DOHH2 (cell line): ENCODE measurements at regions not wholly inside any gene's neighbourhood (a gene's known extent, or its start where the extent isn't known, plus 50 kb on each side); places are given as distances from the start of the nearest gene placed in this dataset.

Source experiments
- H3F3A ChIP-seq: fragments of 200-600 bp; sonication (generic), shearing (Covaris generic); 2 replicates; pipeline ENCODE4 v1.6.0; 2016; ENCODE audit warnings: antibody characterized with exemption, mild to moderate bottlenecking; ENCODE audit not compliant: control insufficient read depth, insufficient read depth
- H3K27ac ChIP-seq: fragments of 200-600 bp; sonication (generic); 2 replicates; pipeline ENCODE4 v1.5.1; 2014; ENCODE audit warnings: low read depth, mild to moderate bottlenecking, low read length, moderate library complexity
- H3K27me3 ChIP-seq: fragments of 200-600 bp; sonication (generic); 2 replicates; pipeline ENCODE4 v1.6.1; 2014; ENCODE audit warnings: mild to moderate bottlenecking, low read length, mixed read lengths; ENCODE audit not compliant: control insufficient read depth
- H3K36me3 ChIP-seq: fragments of 200-600 bp; sonication (generic); 2 replicates; pipeline ENCODE4 v1.6.1; 2014; ENCODE audit warnings: mild to moderate bottlenecking, low read length, moderate library complexity, mixed read lengths; ENCODE audit not compliant: control insufficient read depth
- H3K4me1 ChIP-seq: fragments of 200-600 bp; sonication (generic); 2 replicates; pipeline ENCODE4 v1.6.1; 2014; ENCODE audit warnings: mild to moderate bottlenecking, low read length, mixed read lengths; ENCODE audit not compliant: control insufficient read depth
- H3K4me2 ChIP-seq: fragments of 200-600 bp; sonication (generic); 2 replicates; pipeline ENCODE4 v1.6.0; 2014; ENCODE audit warnings: mild to moderate bottlenecking, low read length, moderate library complexity
- H3K4me3 ChIP-seq: fragments of 200-600 bp; sonication (generic); 2 replicates; pipeline ENCODE4 v1.5.1; 2014; ENCODE audit warnings: mild to moderate bottlenecking, low read length, mixed read lengths
- H3K79me2 ChIP-seq: fragments of 200-600 bp; sonication (generic); 2 replicates; pipeline ENCODE4 v1.6.1; 2014; ENCODE audit warnings: mild to moderate bottlenecking, low read length, mixed read lengths; ENCODE audit not compliant: control insufficient read depth
- H3K9me2 ChIP-seq: fragments of 200-600 bp; sonication (generic); replicated peaks from 2 replicates; pipeline ENCODE4 v1.6.1; 2014; ENCODE audit warnings: mild to moderate bottlenecking, low read length, mixed read lengths; ENCODE audit not compliant: control insufficient read depth
- H3K9me3 ChIP-seq: fragments of 200-600 bp; sonication (generic); 2 replicates; pipeline ENCODE4 v1.6.1; 2014; ENCODE audit warnings: antibody characterized with exemption, low read length, mixed read lengths; ENCODE audit not compliant: control insufficient read depth, insufficient read depth
- H4K20me1 ChIP-seq: fragments of 200-600 bp; sonication (generic); 2 replicates; pipeline ENCODE4 v1.6.0; 2014; ENCODE audit warnings: low read depth, mild to moderate bottlenecking, antibody characterized with exemption, low read length, moderate library complexity; ENCODE audit not compliant: control insufficient read depth, insufficient read depth
- EZH2phosphoT487 ChIP-seq: fragments of 200-600 bp; sonication (generic); IDR thresholded peaks from 2 replicates; pipeline ENCODE4 v1.6.1; 2017; ENCODE audit warnings: borderline replicate concordance, mild to moderate bottlenecking, antibody characterized with exemption, low read length, moderate library complexity, mixed read lengths
- TF ChIP-seq, protein P1 (sequence below): fragments of 200-600 bp; sonication (generic); IDR thresholded peaks from one replicate; pipeline ENCODE4 v1.5.1; 2014; ENCODE audit warnings: antibody characterized with exemption, mild to moderate bottlenecking, low read depth, low read length; ENCODE audit not compliant: poor library complexity, severe bottlenecking

DNA sequence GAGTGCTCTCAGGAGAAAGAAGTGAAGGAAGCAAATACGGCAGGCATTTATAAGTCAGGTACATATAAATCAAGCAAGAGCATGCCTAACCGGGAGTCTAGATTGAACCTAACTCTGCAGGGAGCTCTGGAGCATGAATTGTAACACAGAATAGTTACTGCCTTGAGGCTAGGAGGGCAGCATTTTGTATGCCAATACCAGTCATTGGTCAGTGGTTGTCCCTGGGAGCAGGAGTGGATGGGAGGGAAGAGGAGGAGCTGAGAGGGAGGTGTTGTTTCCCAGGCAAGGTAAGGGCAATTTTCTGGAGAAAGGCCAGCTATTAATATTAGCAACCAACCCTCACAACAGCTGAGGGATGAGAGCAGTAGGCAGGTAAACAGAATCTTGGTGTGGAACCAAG lies 224.7 kb upstream of the DCAF8L1 start:
- H3K27me3 ChIP-seq: no peaks in the 10 kb centered on the region
- no peak overlapping the region for H3K27ac ChIP-seq
- no peaks in the 10 kb centered on the region for H3K79me2 ChIP-seq
- TF ChIP-seq EZH2phosphoT487: no peak
- TF ChIP-seq, protein P1, sequence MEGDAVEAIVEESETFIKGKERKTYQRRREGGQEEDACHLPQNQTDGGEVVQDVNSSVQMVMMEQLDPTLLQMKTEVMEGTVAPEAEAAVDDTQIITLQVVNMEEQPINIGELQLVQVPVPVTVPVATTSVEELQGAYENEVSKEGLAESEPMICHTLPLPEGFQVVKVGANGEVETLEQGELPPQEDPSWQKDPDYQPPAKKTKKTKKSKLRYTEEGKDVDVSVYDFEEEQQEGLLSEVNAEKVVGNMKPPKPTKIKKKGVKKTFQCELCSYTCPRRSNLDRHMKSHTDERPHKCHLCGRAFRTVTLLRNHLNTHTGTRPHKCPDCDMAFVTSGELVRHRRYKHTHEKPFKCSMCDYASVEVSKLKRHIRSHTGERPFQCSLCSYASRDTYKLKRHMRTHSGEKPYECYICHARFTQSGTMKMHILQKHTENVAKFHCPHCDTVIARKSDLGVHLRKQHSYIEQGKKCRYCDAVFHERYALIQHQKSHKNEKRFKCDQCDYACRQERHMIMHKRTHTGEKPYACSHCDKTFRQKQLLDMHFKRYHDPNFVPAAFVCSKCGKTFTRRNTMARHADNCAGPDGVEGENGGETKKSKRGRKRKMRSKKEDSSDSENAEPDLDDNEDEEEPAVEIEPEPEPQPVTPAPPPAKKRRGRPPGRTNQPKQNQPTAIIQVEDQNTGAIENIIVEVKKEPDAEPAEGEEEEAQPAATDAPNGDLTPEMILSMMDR: no peak
- no peak overlapping the region for H3K4me3 ChIP-seq
- H3K9me3 ChIP-seq: no peaks in the 10 kb centered on the region
- H3K4me1 ChIP-seq: no peaks in the 10 kb centered on the region
- no peaks in the 10 kb centered on the region for H3F3A ChIP-seq
- no peaks in the 10 kb centered on the region for H3K36me3 ChIP-seq
- no peaks in the 10 kb centered on the region for H3K9me2 ChIP-seq
- H4K20me1 ChIP-seq: no peaks in the 10 kb centered on the region
- H3K4me2 ChIP-seq: no peak overlapping the region

DNA sequence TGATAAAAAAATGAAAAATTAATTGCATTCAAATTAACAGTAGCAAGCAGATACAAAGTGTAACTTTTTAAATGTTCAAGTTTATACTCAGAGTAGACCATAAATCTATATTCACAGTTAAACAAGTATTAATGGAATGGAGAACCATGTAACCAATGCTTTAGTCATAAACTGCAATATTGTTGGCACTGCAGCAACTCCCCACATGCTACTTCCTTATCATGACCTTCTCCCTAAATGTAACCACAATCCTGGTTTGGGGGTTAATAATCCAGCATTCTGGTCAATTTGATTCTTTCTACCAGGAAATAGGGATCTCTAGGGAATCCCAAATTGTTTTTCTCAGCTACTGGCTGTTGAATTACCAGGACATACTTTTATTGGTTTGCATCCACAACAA lies 223.9 kb upstream of the DCAF8L1 start:
- TF ChIP-seq, protein P1: no peak
- no peak for TF ChIP-seq EZH2phosphoT487
- Histone ChIP-seq H3K27ac (no peak overlapping the region), H3K36me3 (no peaks in the 10 kb centered on the region), H3K9me3 (no peaks in the 10 kb centered on the region), H3K27me3 (no peaks in the 10 kb centered on the region), H3K9me2 (no peaks in the 10 kb centered on the region), H3K4me3 (no peak overlapping the region), H4K20me1 (no peaks in the 10 kb centered on the region), H3K4me1 (no peaks in the 10 kb centered on the region), H3K4me2 (no peak overlapping the region), H3K79me2 (no peaks in the 10 kb centered on the region), H3F3A (no peaks in the 10 kb centered on the region)

DNA sequence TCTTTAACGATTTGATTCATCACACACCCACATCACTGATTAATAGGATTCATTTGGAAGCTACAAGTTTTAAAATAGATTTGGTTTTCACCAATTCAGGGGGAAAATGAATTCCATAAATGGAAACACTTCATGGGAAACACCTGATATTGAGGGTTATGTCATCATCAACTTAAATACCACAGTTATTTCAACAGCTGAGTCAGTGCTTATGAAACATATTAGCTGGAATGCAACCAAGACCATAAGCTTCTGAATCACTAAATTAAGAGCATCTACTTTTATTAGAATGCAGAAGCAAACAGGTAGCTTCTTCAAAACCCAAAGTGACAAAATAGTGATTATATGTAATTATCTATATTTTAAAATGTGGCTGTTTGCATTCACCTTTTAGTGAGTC lies 207.8 kb upstream of the DCAF8L1 start:
- Histone ChIP-seq H3K9me3 (no peaks in the 10 kb centered on the region), H3K4me1 (no peaks in the 10 kb centered on the region), H3K27ac (no peak overlapping the region), H3K9me2 (no peaks in the 10 kb centered on the region), H4K20me1 (no peaks in the 10 kb centered on the region), H3F3A (no peaks in the 10 kb centered on the region), H3K36me3 (no peaks in the 10 kb centered on the region), H3K79me2 (no peaks in the 10 kb centered on the region), H3K4me3 (no peak overlapping the region), H3K4me2 (no peak overlapping the region), H3K27me3 (no peaks in the 10 kb centered on the region)
- TF ChIP-seq EZH2phosphoT487: no peak
- TF ChIP-seq, protein P1: no peak

DNA sequence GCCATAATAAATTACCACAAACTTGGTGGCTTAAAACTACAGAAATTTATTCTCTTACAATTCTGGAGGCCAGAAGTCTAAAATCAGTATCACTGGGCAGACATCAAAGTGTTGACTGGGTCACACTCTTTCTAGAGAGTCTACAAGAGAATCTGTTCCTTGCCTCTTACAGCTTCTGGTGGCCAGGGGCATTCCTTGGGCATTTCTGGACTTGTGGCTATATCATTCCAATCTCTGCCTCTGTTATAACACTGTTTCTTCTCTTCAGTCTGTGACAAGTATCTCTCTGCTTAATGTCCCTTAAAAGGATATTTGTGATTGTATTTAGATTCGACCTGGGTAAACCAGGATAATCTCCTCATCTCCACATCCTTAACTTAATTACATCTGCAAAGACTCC lies 207.3 kb upstream of the DCAF8L1 start:
- TF ChIP-seq EZH2phosphoT487: no peak
- TF ChIP-seq, protein P1: no peak

More for the DNA sequence above, 207.3 kb upstream of the DCAF8L1 start:
- no peaks in the 10 kb centered on the region for H3K27me3 ChIP-seq
- H3K9me2 ChIP-seq: no peaks in the 10 kb centered on the region
- no peaks in the 10 kb centered on the region for H3K9me3 ChIP-seq
- H3K4me1 ChIP-seq: no peaks in the 10 kb centered on the region
- no peak overlapping the region for H3K27ac ChIP-seq
- H3K36me3 ChIP-seq: no peaks in the 10 kb centered on the region
- H3K4me2 ChIP-seq: no peak overlapping the region
- no peaks in the 10 kb centered on the region for H3F3A ChIP-seq
- no peak overlapping the region for H3K4me3 ChIP-seq
- no peaks in the 10 kb centered on the region for H3K79me2 ChIP-seq
- no peaks in the 10 kb centered on the region for H4K20me1 ChIP-seq
